Stomach (tissue), 8 donors: ENCODE measurements at regions not wholly inside any gene's neighbourhood (a gene's known extent, or its start where the extent isn't known, plus 50 kb on each side); places are given as distances from the start of the nearest gene placed in this dataset.

Source experiments
- DNase-seq, 2 donors: peaks; one replicate each; pipeline versions ENCODE4 v3.0.0 to v3.0.0-alpha.2; 2013 to 2019
- H3K27ac ChIP-seq, 5 donors: fragments of 200-600 bp in 4 of 5; sonication (generic) in 4 of 5; one replicate each; pipeline ENCODE4 v1.5.1; 2013 to 2019; ENCODE audit warnings: mild to moderate bottlenecking in 1 of 5, moderate library complexity in 1 of 5
- H3K27me3 ChIP-seq, 3 donors: fragments of 200-600 bp; sonication (generic); one replicate each; pipeline ENCODE4 v1.5.1; 2017 to 2019; ENCODE audit warnings: mixed run types in 1 of 3
- H3K36me3 ChIP-seq, 4 donors: fragments of 200-600 bp; sonication (generic); 1 replicate in 3 of 4; 2 replicates in 1 of 4; pipeline ENCODE4 v1.5.1; 2016 to 2019
- H3K4me1 ChIP-seq, 4 donors: fragments of 200-600 bp; sonication (generic); one replicate each; pipeline ENCODE4 v1.5.1; 2016 to 2019
- H3K4me3 ChIP-seq, 4 donors: fragments of 200-600 bp; sonication (generic) in 3 of 4; one replicate each; pipeline ENCODE4 v1.5.1; 2016 to 2019; ENCODE audit warnings: mild to moderate bottlenecking in 1 of 4
- H3K9me3 ChIP-seq, 4 donors: fragments of 200-600 bp; sonication (generic); one replicate each; pipeline ENCODE4 v1.5.1; 2016 to 2019
- EP300 ChIP-seq: sonication (generic); formaldehyde crosslinking; IDR thresholded peaks from one replicate; pipeline ENCODE4 v1.6.1; 2017; ENCODE audit warnings: antibody characterized with exemption
- POLR2A ChIP-seq, 4 donors: fragments of 450-650 bp; IDR thresholded peaks; one replicate each; pipeline ENCODE4 v1.6.1; 2016; ENCODE audit warnings: antibody characterized with exemption in 4 of 4, control low read depth in 2 of 4, mild to moderate bottlenecking in 1 of 4, moderate library complexity in 1 of 4
- POLR2AphosphoS5 ChIP-seq, 3 donors: sonication (generic); formaldehyde crosslinking; IDR thresholded peaks; one replicate each; pipeline ENCODE4 v1.6.1; 2016; ENCODE audit warnings: antibody characterized with exemption in 3 of 3
- WGBS, 5 donors: extraction: QIAGEN DNeasy Blood & Tissue Kit in 3 of 5; methylation state at CpG; one replicate each; pipeline versions ENCODE4 v1.1.5 to v1.1.7; 2013 to 2018; 5-methylcytosine and 5-hydroxymethylcytosine counted together
- intact Hi-C: fragments of 100-400 bp; cut with DNase I; formaldehyde crosslinking; loops from one replicate; pipeline ENCODE4 v1.15.1; 2023; ENCODE audit warnings: low total_unique reads
- TF ChIP-seq, protein P1 (sequence below), 7 experiments: fragments of 450-650 bp in 4 of 7; fragments of 200-600 bp in 3 of 7; sonication (generic) in 3 of 7; IDR thresholded peaks; one replicate each; pipeline ENCODE4 v1.5.1; 2016 to 2019; ENCODE audit warnings: antibody characterized with exemption in 7 of 7, control low read depth in 2 of 7, mild to moderate bottlenecking in 1 of 7
- donor health status: healthy with polysubstance abuse.
- donor health status: Bipolar disorder and iron deficiency.
- donor health status: healthy.

DNA sequence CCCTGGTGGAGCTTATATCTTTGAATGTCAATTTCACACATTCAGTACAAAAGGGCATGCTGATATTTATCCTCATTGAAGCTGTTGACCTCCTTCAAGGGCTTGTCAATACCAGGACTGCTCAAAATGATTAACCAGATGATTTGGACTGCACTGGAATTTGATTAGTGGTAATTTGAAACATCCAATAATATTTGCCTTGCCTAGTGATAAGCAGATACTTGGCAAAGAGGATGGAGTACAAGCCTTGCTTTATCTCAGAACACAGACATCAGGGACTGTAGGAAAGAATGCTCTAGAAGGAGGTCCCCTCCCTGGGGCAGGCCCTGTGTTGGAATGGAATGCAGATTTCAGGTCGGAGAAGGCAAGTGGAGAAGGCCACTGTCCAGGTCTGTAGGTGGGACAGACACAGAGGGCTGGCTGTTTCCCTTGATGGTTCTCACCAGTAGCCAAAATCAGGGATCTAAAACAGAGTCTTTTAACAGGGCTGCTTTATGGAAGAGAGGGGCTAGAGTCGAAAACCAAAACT, 64.8 kb upstream of the ZNF648 start:
- Histone ChIP-seq H3K4me1 (peaks cover 0 to 25% (median 22%) of the 10 kb centered on the region in 4 donors), H3K36me3 (no peaks in the 10 kb centered on the region), H3K4me3 (no peak overlapping the region), H3K9me3 (no peaks in the 10 kb centered on the region), H3K27ac (peak overlapping the region in 3 of 5 donors; percentile 6 to 36 (median 22)), H3K27me3 (no peaks in the 10 kb centered on the region)
- TF ChIP-seq POLR2A (IDR thresholded peaks at IDR 0.05) (no peak), EP300 (no peak), POLR2AphosphoS5 (IDR thresholded peaks at IDR 0.05) (peak in 1 of 3 donors; percentile 63)
- TF ChIP-seq, protein P1, sequence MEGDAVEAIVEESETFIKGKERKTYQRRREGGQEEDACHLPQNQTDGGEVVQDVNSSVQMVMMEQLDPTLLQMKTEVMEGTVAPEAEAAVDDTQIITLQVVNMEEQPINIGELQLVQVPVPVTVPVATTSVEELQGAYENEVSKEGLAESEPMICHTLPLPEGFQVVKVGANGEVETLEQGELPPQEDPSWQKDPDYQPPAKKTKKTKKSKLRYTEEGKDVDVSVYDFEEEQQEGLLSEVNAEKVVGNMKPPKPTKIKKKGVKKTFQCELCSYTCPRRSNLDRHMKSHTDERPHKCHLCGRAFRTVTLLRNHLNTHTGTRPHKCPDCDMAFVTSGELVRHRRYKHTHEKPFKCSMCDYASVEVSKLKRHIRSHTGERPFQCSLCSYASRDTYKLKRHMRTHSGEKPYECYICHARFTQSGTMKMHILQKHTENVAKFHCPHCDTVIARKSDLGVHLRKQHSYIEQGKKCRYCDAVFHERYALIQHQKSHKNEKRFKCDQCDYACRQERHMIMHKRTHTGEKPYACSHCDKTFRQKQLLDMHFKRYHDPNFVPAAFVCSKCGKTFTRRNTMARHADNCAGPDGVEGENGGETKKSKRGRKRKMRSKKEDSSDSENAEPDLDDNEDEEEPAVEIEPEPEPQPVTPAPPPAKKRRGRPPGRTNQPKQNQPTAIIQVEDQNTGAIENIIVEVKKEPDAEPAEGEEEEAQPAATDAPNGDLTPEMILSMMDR (IDR thresholded peaks at IDR 0.05): no peak
- intact Hi-C loops: no loop called here
- 59 to 70% (median 69%) methylated on average over 2 of the region's 2 CpGs for WGBS, 5 donors
- peak in 1 of 2 donors; percentile 70 for DNase-seq

- no peak overlapping the region for H3K4me3 ChIP-seq
- intact Hi-C loops: no loop called here
- H3K4me1 ChIP-seq: peaks cover 10 to 40% (median 28%) of the 10 kb centered on the region in 4 donors
- no peaks in the 10 kb centered on the region for H3K36me3 ChIP-seq
- peak overlapping the region in 3 of 5 donors; percentile 61 to 79 (median 75) for H3K27ac ChIP-seq
- TF ChIP-seq, protein P1 (IDR thresholded peaks at IDR 0.05): no peak
- H3K27me3 ChIP-seq: no peaks in the 10 kb centered on the region
- no peaks in the 10 kb centered on the region for H3K9me3 ChIP-seq
- DNase-seq: no peak
Measured at GRCh38 chr1:182122913-182123260, 61.4 kb upstream of the ZNF648 start.

DNA sequence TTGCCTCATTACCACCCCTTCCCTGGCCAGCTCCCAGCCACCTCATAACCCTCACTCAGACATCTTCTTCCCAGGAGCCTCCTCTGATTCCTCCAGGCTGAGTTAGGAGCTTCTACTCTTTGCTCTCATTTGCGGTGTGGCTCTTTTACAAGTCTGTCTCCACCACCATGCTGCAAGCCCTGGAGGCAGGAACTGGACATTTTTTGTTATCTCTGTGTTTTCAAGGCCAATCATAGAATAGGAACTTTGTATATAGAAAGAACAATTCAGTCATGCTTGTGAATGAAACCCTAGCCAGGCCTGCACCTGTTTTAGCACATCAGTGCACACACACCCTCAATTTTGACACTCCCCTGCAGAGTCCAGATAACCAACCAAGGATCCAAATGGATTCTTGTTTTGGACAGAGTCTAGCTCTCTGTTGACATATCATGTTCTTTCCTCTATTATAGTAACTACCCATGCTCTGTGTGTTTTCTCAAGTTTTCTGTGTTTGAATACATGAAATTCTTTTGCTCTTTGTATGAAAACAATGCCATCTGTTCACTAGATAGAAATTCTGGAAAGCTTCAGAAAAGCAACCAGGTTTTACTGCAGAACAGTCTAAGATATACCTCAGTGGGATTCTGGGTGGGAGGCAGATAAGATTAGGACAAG, 60.9 kb upstream of the ZNF648 start:
- Histone ChIP-seq H3K4me1 (peaks cover 10 to 40% (median 28%) of the 10 kb centered on the region in 4 donors), H3K4me3 (no peak overlapping the region), H3K36me3 (no peaks in the 10 kb centered on the region), H3K27me3 (no peaks in the 10 kb centered on the region), H3K9me3 (no peaks in the 10 kb centered on the region), H3K27ac (peak overlapping the region; percentile 61 to 81 (median 79))
- intact Hi-C loops: no loop called here
- TF ChIP-seq, protein P1 (IDR thresholded peaks at IDR 0.05): no peak
- TF ChIP-seq EP300 (no peak), POLR2A (IDR thresholded peaks at IDR 0.05) (no peak), POLR2AphosphoS5 (IDR thresholded peaks at IDR 0.05) (no peak)
- WGBS, 5 donors: 37 to 62% (median 58%) methylated on average over 1 of the region's 1 CpG
- no peak for DNase-seq

DNA sequence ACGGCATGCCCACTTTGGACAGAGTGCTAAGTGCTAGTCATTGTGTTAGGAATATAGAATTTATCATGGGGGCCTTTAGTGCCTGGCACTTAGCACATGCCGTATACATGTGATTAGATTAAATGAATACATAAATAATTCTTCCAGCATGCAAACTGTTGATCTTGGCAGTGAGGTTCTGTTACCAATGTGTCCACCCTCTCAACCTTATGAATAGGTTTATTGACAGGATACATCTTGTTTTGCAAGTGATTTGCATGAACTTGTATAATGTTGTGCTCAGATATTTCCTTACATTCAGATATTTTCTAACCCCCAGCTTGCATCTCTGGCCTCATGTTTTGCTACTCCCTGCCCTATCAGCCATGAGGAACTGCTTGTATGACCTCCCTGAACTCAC, 60.3 kb upstream of the ZNF648 start:
- no peak for DNase-seq
- H3K27ac ChIP-seq: peak overlapping the region; percentile 75 to 81 (median 79)
- WGBS, 5 donors: 29 to 66% (median 37%) methylated on average over 2 of the region's 2 CpGs
- H3K27me3 ChIP-seq: no peaks in the 10 kb centered on the region
- TF ChIP-seq, protein P1 (IDR thresholded peaks at IDR 0.05): no peak
- TF ChIP-seq POLR2A (IDR thresholded peaks at IDR 0.05) (no peak), EP300 (no peak), POLR2AphosphoS5 (IDR thresholded peaks at IDR 0.05) (peak in 1 of 3 donors; percentile 24)
- no peak overlapping the region for H3K4me3 ChIP-seq
- intact Hi-C loops: no loop called here
- H3K4me1 ChIP-seq: peaks cover 10 to 35% (median 28%) of the 10 kb centered on the region in 4 donors
- no peaks in the 10 kb centered on the region for H3K36me3 ChIP-seq
- H3K9me3 ChIP-seq: no peaks in the 10 kb centered on the region
